ENCODE measurements at regions not wholly inside any gene's neighbourhood (a gene's known extent, or its start where the extent isn't known, plus 50 kb on each side); places are given as distances from the start of the nearest gene placed in this dataset.

- no peak overlapping the region for H3K4me3 ChIP-seq (ENCODE audit: low read depth, low read length)
- TF ChIP-seq CTCF (IDR thresholded peaks at IDR 0.05; ENCODE audit: low read depth, low read length), result no peak
Observed at GRCh38 chr22:46100401-46101105, 49.8 kb upstream of the PPARA start.
